ENCODE measurements at regions not wholly inside any gene's neighbourhood (a gene's known extent, or its start where the extent isn't known, plus 50 kb on each side); places are given as distances from the start of the nearest gene placed in this dataset.

DNA sequence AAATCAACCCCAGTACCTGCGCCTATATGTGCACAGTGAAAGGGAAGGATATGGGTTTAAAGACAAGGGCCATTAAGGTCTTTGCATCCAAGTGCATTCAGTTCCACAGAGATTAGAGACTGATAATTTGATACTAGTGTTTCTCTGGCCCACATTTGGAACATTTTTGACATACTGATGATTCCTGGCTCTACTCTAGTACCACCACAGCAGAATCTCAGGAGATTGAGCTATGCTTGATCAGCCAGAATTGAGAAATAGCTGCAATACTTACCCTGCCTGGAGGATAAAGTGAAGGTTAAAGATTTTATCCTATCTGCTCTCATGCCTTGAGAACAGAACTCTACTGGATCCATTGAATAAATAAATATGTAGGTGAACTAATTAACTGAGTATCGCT is 1267.8 kb downstream of the SUCLG1 start:
- TF ChIP-seq ZBTB6 (tag by site-specific recombination; IDR thresholded peaks at IDR 0.05) (no peak), ZNF654 (tag by site-specific recombination; IDR thresholded peaks at IDR 0.05; ENCODE audit: low read depth) (no peak), GFI1B (tag by site-specific recombination; IDR thresholded peaks at IDR 0.05) (no peak), ZNF24 (tag by site-specific recombination; IDR thresholded peaks at IDR 0.05) (no peak), ZFP3 (tag by site-specific recombination; IDR thresholded peaks at IDR 0.05; ENCODE audit: low read depth) (no peak), ZNF660 (tag by site-specific recombination; IDR thresholded peaks at IDR 0.05) (no peak), ZNF843 (tag by site-specific recombination; IDR thresholded peaks at IDR 0.05) (no peak)
- TF ChIP-seq, protein P1, sequence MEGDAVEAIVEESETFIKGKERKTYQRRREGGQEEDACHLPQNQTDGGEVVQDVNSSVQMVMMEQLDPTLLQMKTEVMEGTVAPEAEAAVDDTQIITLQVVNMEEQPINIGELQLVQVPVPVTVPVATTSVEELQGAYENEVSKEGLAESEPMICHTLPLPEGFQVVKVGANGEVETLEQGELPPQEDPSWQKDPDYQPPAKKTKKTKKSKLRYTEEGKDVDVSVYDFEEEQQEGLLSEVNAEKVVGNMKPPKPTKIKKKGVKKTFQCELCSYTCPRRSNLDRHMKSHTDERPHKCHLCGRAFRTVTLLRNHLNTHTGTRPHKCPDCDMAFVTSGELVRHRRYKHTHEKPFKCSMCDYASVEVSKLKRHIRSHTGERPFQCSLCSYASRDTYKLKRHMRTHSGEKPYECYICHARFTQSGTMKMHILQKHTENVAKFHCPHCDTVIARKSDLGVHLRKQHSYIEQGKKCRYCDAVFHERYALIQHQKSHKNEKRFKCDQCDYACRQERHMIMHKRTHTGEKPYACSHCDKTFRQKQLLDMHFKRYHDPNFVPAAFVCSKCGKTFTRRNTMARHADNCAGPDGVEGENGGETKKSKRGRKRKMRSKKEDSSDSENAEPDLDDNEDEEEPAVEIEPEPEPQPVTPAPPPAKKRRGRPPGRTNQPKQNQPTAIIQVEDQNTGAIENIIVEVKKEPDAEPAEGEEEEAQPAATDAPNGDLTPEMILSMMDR (tag by site-specific recombination; IDR thresholded peaks at IDR 0.05), result no peak

All from HEK293 (cell line).